GM21528 (cell line): ENCODE measurements at regions not wholly inside any gene's neighbourhood (a gene's known extent, or its start where the extent isn't known, plus 50 kb on each side); places are given as distances from the start of the nearest gene placed in this dataset.
"Not testable (repeated sequence)": the region's sequence is repeated elsewhere in the genome, so short reads cannot be mapped to it uniquely, and the experiment has no call there.

ENCODE experiments used
- ATAC-seq: cut with Tn5 transposase; IDR thresholded peaks from one replicate; pipeline ENCODE4 v1.9.1; 2021; ENCODE audit warnings: mild to moderate bottlenecking, moderate library complexity; ENCODE audit not compliant: unreplicated experiment, low FRiP score

GRCh38 chr13:79999601-80000000, 341.3 kb downstream of the SPRY2 start:
- ATAC-seq = no peak

- ATAC-seq = no peak
Observed at GRCh38 chr13:79998381-79998880, 342.5 kb downstream of the SPRY2 start.

- ATAC-seq = no peak
Observed at GRCh38 chr13:79997244-79997643, 343.7 kb downstream of the SPRY2 start.

GRCh38 chr13:79995334-79995733, 345.6 kb downstream of the SPRY2 start:
- no peak for ATAC-seq

GRCh38 chr13:79992111-79992510, 348.8 kb downstream of the SPRY2 start:
- no peak for ATAC-seq

- no peak for ATAC-seq
Observed at GRCh38 chr13:79990048-79990447, 350.9 kb downstream of the SPRY2 start.

GRCh38 chr13:79989217-79989661, 351.7 kb downstream of the SPRY2 start:
- no peak for ATAC-seq

- ATAC-seq = no peak
Observed at GRCh38 chr13:79988573-79988972, 352.4 kb downstream of the SPRY2 start.

- ATAC-seq = no peak
Observed at GRCh38 chr13:79987761-79988160, 353.2 kb downstream of the SPRY2 start.

GRCh38 chr13:79987323-79987722, 353.6 kb downstream of the SPRY2 start:
- no peak for ATAC-seq

GRCh38 chr13:79986890-79987289, 354.0 kb downstream of the SPRY2 start:
- ATAC-seq = no peak

- not testable (repeated sequence) for ATAC-seq
Observed at GRCh38 chr13:79974935-79975650, 365.8 kb downstream of the SPRY2 start.

- ATAC-seq = peak; percentile 89
Observed at GRCh38 chr13:79973533-79973963, 367.4 kb downstream of the SPRY2 start.

- no peak for ATAC-seq
Observed at GRCh38 chr13:79972066-79972569, 368.8 kb downstream of the SPRY2 start.

- ATAC-seq = no peak
Observed at GRCh38 chr13:79966493-79966895, 374.4 kb downstream of the SPRY2 start.

GRCh38 chr13:79966059-79966458, 374.9 kb downstream of the SPRY2 start:
- no peak for ATAC-seq

GRCh38 chr13:79946556-79946955, 394.4 kb downstream of the SPRY2 start:
- no peak for ATAC-seq

- ATAC-seq = no peak
Observed at GRCh38 chr13:79943346-79944023, 397.4 kb downstream of the SPRY2 start.

GRCh38 chr13:79941752-79942151, 399.2 kb downstream of the SPRY2 start:
- ATAC-seq = no peak

- ATAC-seq = no peak
Observed at GRCh38 chr13:79939689-79940088, 401.2 kb downstream of the SPRY2 start.

- no peak for ATAC-seq
Observed at GRCh38 chr13:79937771-79938216, 403.1 kb downstream of the SPRY2 start.
